ENCODE measurements at regions not wholly inside any gene's neighbourhood (a gene's known extent, or its start where the extent isn't known, plus 50 kb on each side); places are given as distances from the start of the nearest gene placed in this dataset.

DNA sequence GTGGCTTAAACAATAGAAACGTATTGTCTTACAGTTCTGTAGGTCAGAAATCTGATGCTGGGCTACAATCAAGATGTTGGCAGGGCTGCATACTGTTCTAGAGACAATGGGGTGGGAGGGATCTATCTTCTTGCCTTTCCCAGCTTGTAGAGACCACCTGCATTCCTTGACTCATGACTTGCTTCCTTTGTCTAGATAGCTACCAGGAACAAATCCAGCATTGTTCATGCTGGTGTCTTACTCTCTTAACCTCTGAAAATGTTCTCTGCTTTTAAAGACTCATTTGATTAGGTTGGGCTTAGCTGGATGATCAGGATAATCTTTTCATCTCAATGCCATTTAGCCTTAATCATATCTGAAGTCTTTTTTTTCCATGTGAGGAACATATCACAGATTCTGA lies 169.0 kb downstream of the ZNF330 start:
- no peak overlapping the region for H3K27ac ChIP-seq (ENCODE audit: insufficient read depth, low read depth, low read length)
- H3K9me3 ChIP-seq (replicated peaks; ENCODE audit: control insufficient read depth, insufficient read depth, low read length), result no peaks in the 10 kb centered on the region
- no peak overlapping the region for H3K4me3 ChIP-seq (replicated peaks in 1 of 3; ENCODE audit: insufficient read depth in 1 of 3, low read depth in 1 of 3, low read length in 3 of 3)
- H3K27me3 ChIP-seq (ENCODE audit: control insufficient read depth in 2 of 2, insufficient read depth in 2 of 2, low read length in 2 of 2), result no peaks in the 10 kb centered on the region
- dilution Hi-C loops (cut with MboI; ENCODE audit: extremely low pct_ligation_motif_present, low sequenced_read_pairs) (no loop called here), intact Hi-C loops (cut with micrococcal nuclease) (no loop called here)
- H3K36me3 ChIP-seq (ENCODE audit: control insufficient read depth in 2 of 2, extremely low read depth in 1 of 2, insufficient read depth in 2 of 2, low read length in 2 of 2), result no peaks in the 10 kb centered on the region
- H3K4me1 ChIP-seq (ENCODE audit: control insufficient read depth, extremely low read depth, insufficient read depth, low read length), result no peaks in the 10 kb centered on the region
- BruUV-seq (replicated peaks), result no TSS peak
- H2AFZ ChIP-seq (ENCODE audit: low read depth, low read length), result no peak overlapping the region
- no peak for FAIRE-seq
- H3K9me1 ChIP-seq (replicated peaks; ENCODE audit: control insufficient read depth, extremely low read depth, insufficient read depth, low read length), result no peaks in the 10 kb centered on the region
- no peak for TF ChIP-seq EZH2 (IDR thresholded peaks at IDR 0.05; ENCODE audit: borderline replicate concordance, low read depth, low read length, severe bottlenecking)
- no peak for TF ChIP-seq POLR2AphosphoS5 (IDR thresholded peaks at IDR 0.05; ENCODE audit: insufficient read depth, low read depth, low read length)
- TF ChIP-seq POLR2A (IDR thresholded peaks at IDR 0.05; ENCODE audit: low read depth, low read length), result no peak
- no peak for TF ChIP-seq GATA2 (IDR thresholded peaks at IDR 0.05; ENCODE audit: insufficient read depth, insufficient read length, low read depth, low read length)
- TF ChIP-seq JUN (IDR thresholded peaks at IDR 0.05; ENCODE audit: borderline replicate concordance, insufficient read depth, insufficient read length, low read depth), result no peak
- TF ChIP-seq, protein P1, sequence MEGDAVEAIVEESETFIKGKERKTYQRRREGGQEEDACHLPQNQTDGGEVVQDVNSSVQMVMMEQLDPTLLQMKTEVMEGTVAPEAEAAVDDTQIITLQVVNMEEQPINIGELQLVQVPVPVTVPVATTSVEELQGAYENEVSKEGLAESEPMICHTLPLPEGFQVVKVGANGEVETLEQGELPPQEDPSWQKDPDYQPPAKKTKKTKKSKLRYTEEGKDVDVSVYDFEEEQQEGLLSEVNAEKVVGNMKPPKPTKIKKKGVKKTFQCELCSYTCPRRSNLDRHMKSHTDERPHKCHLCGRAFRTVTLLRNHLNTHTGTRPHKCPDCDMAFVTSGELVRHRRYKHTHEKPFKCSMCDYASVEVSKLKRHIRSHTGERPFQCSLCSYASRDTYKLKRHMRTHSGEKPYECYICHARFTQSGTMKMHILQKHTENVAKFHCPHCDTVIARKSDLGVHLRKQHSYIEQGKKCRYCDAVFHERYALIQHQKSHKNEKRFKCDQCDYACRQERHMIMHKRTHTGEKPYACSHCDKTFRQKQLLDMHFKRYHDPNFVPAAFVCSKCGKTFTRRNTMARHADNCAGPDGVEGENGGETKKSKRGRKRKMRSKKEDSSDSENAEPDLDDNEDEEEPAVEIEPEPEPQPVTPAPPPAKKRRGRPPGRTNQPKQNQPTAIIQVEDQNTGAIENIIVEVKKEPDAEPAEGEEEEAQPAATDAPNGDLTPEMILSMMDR (IDR thresholded peaks at IDR 0.05; ENCODE audit: extremely low read depth in 1 of 2, insufficient read depth in 1 of 2, low read depth in 1 of 2, low read length in 2 of 2), result no peak
- TF ChIP-seq FOS (IDR thresholded peaks at IDR 0.05; ENCODE audit: borderline replicate concordance, insufficient read depth, low read length), result no peak
- no peak for TF ChIP-seq MYC (IDR thresholded peaks at IDR 0.05; ENCODE audit: low read depth, low read length)
- no peak overlapping the region for H3K9ac ChIP-seq (replicated peaks; ENCODE audit: extremely low read depth, insufficient read depth, low read length)
- H3K79me2 ChIP-seq (ENCODE audit: control insufficient read depth, insufficient read depth, low read length), result no peaks in the 10 kb centered on the region
- ChIA-PET POLR2A (no interaction called here), CTCF (interaction anchor here (1.1 kb wide), 1 partner anchor 13 kb away, joined by 4 read pairs; no protein-coding TSS in a partner anchor)
- peak; percentile 34 for DNase-seq (ENCODE audit: low read depth, low spot score)
- H3K4me2 ChIP-seq (ENCODE audit: insufficient read depth, low read length), result no peak overlapping the region
- no peaks in the 10 kb centered on the region for H4K20me1 ChIP-seq (replicated peaks; ENCODE audit: control insufficient read depth, extremely low read depth, insufficient read depth, low read length)
